ENCODE measurements at regions not wholly inside any gene's neighbourhood (a gene's known extent, or its start where the extent isn't known, plus 50 kb on each side); places are given as distances from the start of the nearest gene placed in this dataset.

- TF ChIP-seq EHF (CRISPR knock-in tag; IDR thresholded peaks at IDR 0.05) (no peak), CHD4 (IDR thresholded peaks at IDR 0.05; ENCODE audit: borderline replicate concordance) (no peak), HOXB13 (CRISPR knock-in tag; IDR thresholded peaks at IDR 0.05; ENCODE audit: low read depth) (no peak), FOXS1 (CRISPR knock-in tag; IDR thresholded peaks at IDR 0.05) (no peak), NPAS2 (CRISPR knock-in tag; IDR thresholded peaks at IDR 0.05; ENCODE audit: borderline replicate concordance) (no peak), CTCF (IDR thresholded peaks at IDR 0.05) (peak; percentile 38; the same call in 2 of the 3 replicates)
Observed at GRCh38 chr13:89925107-89925506, 1422.4 kb upstream of the MIR17HG start (continued).

GRCh38 chr13:89930861-89931260 lies 1416.6 kb upstream of the MIR17HG start:
- no peak overlapping the region for H3K27ac ChIP-seq
- CTCF ChIA-PET = no interaction called here
- POLR2A ChIA-PET = no interaction called here
- TF ChIP-seq JUNB (IDR thresholded peaks at IDR 0.05) (no peak), USF2 (IDR thresholded peaks at IDR 0.05) (no peak), HES2 (IDR thresholded peaks at IDR 0.05) (no peak), CBX8 (IDR thresholded peaks at IDR 0.05) (no peak), NFE2L2 (conservative IDR thresholded peaks at IDR 0.05; ENCODE audit: low read length) (no peak), ZSCAN20 (CRISPR knock-in tag; IDR thresholded peaks at IDR 0.05) (no peak), HOXA7 (CRISPR knock-in tag; IDR thresholded peaks at IDR 0.05) (no peak)
- no peaks in the 10 kb centered on the region for H3K9me3 ChIP-seq
- no peak for FAIRE-seq
- H3K4me2 ChIP-seq = no peak overlapping the region
- DNase-seq (ENCODE audit: low read depth in 1 of 2, low spot score in 1 of 2) = no peak
- WGBS (ENCODE audit: missing lambda C conversion rate) = 48% methylated on average over 2 of the region's 2 CpGs
- no peaks in the 10 kb centered on the region for H3K4me1 ChIP-seq
- no peak for ATAC-seq
- H3K4me3 ChIP-seq = no peak overlapping the region

- H3K4me3 ChIP-seq = no peak overlapping the region
- H3K9me3 ChIP-seq = no peaks in the 10 kb centered on the region
- no peaks in the 10 kb centered on the region for H3K4me1 ChIP-seq
- TF ChIP-seq HDAC2 (IDR thresholded peaks at IDR 0.05) (no peak), HEYL (CRISPR knock-in tag; IDR thresholded peaks at IDR 0.05) (no peak), NPAS2 (CRISPR knock-in tag; IDR thresholded peaks at IDR 0.05; ENCODE audit: borderline replicate concordance) (no peak), CEBPB (IDR thresholded peaks at IDR 0.05) (no peak), FOSB (CRISPR knock-in tag; IDR thresholded peaks at IDR 0.05) (no peak), SMC3 (IDR thresholded peaks at IDR 0.05) (no peak), EHMT2 (IDR thresholded peaks at IDR 0.05; ENCODE audit: low read depth) (no peak), JUN (IDR thresholded peaks at IDR 0.05) (no peak), MAZ (IDR thresholded peaks at IDR 0.05; ENCODE audit: borderline replicate concordance, low read depth, low read length) (no peak), ESRRA (IDR thresholded peaks at IDR 0.05; ENCODE audit: borderline replicate concordance, low read length) (no peak), FOXS1 (CRISPR knock-in tag; IDR thresholded peaks at IDR 0.05) (no peak), EP300 (IDR thresholded peaks at IDR 0.05) (no peak), ZFP36 (IDR thresholded peaks at IDR 0.05; ENCODE audit: borderline replicate concordance, partially characterized antibody) (no peak), RFX5 (IDR thresholded peaks at IDR 0.05) (no peak), RAD21 (conservative IDR thresholded peaks at IDR 0.05 in 1 of 2, IDR thresholded peaks at IDR 0.05 in 1 of 2) (no peak), POLR2AphosphoS2 (conservative IDR thresholded peaks at IDR 0.05; ENCODE audit: low read length) (no peak), HOXB13 (CRISPR knock-in tag; IDR thresholded peaks at IDR 0.05; ENCODE audit: low read depth) (no peak), HOXB5 (CRISPR knock-in tag; IDR thresholded peaks at IDR 0.05) (no peak), ZC3H11A (IDR thresholded peaks at IDR 0.05) (no peak), BCL3 (IDR thresholded peaks at IDR 0.05) (no peak)
- no peak overlapping the region for H3K4me2 ChIP-seq
- CTCF ChIA-PET = no interaction called here
- no peak for DNase-seq (ENCODE audit: low read depth in 1 of 2, low spot score in 1 of 2)
- no peak overlapping the region for H3K27ac ChIP-seq
- WGBS (ENCODE audit: missing lambda C conversion rate) = 67% methylated on average over 8 of the region's 8 CpGs
- no peak for FAIRE-seq
- no peak for ATAC-seq
- POLR2A ChIA-PET = no interaction called here
Observed at GRCh38 chr13:89932902-89933301, 1414.6 kb upstream of the MIR17HG start.
